DOHH2 (cell line): ENCODE measurements at regions not wholly inside any gene's neighbourhood (a gene's known extent, or its start where the extent isn't known, plus 50 kb on each side); places are given as distances from the start of the nearest gene placed in this dataset.

Experiments
- H3F3A ChIP-seq: fragments of 200-600 bp; sonication (generic), shearing (Covaris generic); 2 replicates; pipeline ENCODE4 v1.6.0; 2016; ENCODE audit warnings: antibody characterized with exemption, mild to moderate bottlenecking; ENCODE audit not compliant: control insufficient read depth, insufficient read depth
- H3K27ac ChIP-seq: fragments of 200-600 bp; sonication (generic); 2 replicates; pipeline ENCODE4 v1.5.1; 2014; ENCODE audit warnings: low read depth, mild to moderate bottlenecking, low read length, moderate library complexity
- H3K27me3 ChIP-seq: fragments of 200-600 bp; sonication (generic); 2 replicates; pipeline ENCODE4 v1.6.1; 2014; ENCODE audit warnings: mild to moderate bottlenecking, low read length, mixed read lengths; ENCODE audit not compliant: control insufficient read depth
- H3K36me3 ChIP-seq: fragments of 200-600 bp; sonication (generic); 2 replicates; pipeline ENCODE4 v1.6.1; 2014; ENCODE audit warnings: mild to moderate bottlenecking, low read length, moderate library complexity, mixed read lengths; ENCODE audit not compliant: control insufficient read depth
- H3K4me1 ChIP-seq: fragments of 200-600 bp; sonication (generic); 2 replicates; pipeline ENCODE4 v1.6.1; 2014; ENCODE audit warnings: mild to moderate bottlenecking, low read length, mixed read lengths; ENCODE audit not compliant: control insufficient read depth
- H3K4me2 ChIP-seq: fragments of 200-600 bp; sonication (generic); 2 replicates; pipeline ENCODE4 v1.6.0; 2014; ENCODE audit warnings: mild to moderate bottlenecking, low read length, moderate library complexity
- H3K4me3 ChIP-seq: fragments of 200-600 bp; sonication (generic); 2 replicates; pipeline ENCODE4 v1.5.1; 2014; ENCODE audit warnings: mild to moderate bottlenecking, low read length, mixed read lengths
- H3K79me2 ChIP-seq: fragments of 200-600 bp; sonication (generic); 2 replicates; pipeline ENCODE4 v1.6.1; 2014; ENCODE audit warnings: mild to moderate bottlenecking, low read length, mixed read lengths; ENCODE audit not compliant: control insufficient read depth
- H3K9me2 ChIP-seq: fragments of 200-600 bp; sonication (generic); replicated peaks from 2 replicates; pipeline ENCODE4 v1.6.1; 2014; ENCODE audit warnings: mild to moderate bottlenecking, low read length, mixed read lengths; ENCODE audit not compliant: control insufficient read depth
- H3K9me3 ChIP-seq: fragments of 200-600 bp; sonication (generic); 2 replicates; pipeline ENCODE4 v1.6.1; 2014; ENCODE audit warnings: antibody characterized with exemption, low read length, mixed read lengths; ENCODE audit not compliant: control insufficient read depth, insufficient read depth
- H4K20me1 ChIP-seq: fragments of 200-600 bp; sonication (generic); 2 replicates; pipeline ENCODE4 v1.6.0; 2014; ENCODE audit warnings: low read depth, mild to moderate bottlenecking, antibody characterized with exemption, low read length, moderate library complexity; ENCODE audit not compliant: control insufficient read depth, insufficient read depth
- EZH2phosphoT487 ChIP-seq: fragments of 200-600 bp; sonication (generic); IDR thresholded peaks from 2 replicates; pipeline ENCODE4 v1.6.1; 2017; ENCODE audit warnings: borderline replicate concordance, mild to moderate bottlenecking, antibody characterized with exemption, low read length, moderate library complexity, mixed read lengths
- TF ChIP-seq, protein P1 (sequence below): fragments of 200-600 bp; sonication (generic); IDR thresholded peaks from one replicate; pipeline ENCODE4 v1.5.1; 2014; ENCODE audit warnings: antibody characterized with exemption, mild to moderate bottlenecking, low read depth, low read length; ENCODE audit not compliant: poor library complexity, severe bottlenecking

GRCh38 chr13:47046706-47047105 lies 149.9 kb upstream of the HTR2A start:
- Histone ChIP-seq H3K9me2 (no peaks in the 10 kb centered on the region), H3K9me3 (no peaks in the 10 kb centered on the region), H3K27me3 (no peaks in the 10 kb centered on the region), H3K36me3 (no peaks in the 10 kb centered on the region), H3F3A (no peaks in the 10 kb centered on the region), H3K4me3 (no peak overlapping the region), H3K4me1 (no peaks in the 10 kb centered on the region), H3K79me2 (no peaks in the 10 kb centered on the region), H4K20me1 (no peaks in the 10 kb centered on the region), H3K4me2 (no peak overlapping the region), H3K27ac (no peak overlapping the region)
- TF ChIP-seq, protein P1, sequence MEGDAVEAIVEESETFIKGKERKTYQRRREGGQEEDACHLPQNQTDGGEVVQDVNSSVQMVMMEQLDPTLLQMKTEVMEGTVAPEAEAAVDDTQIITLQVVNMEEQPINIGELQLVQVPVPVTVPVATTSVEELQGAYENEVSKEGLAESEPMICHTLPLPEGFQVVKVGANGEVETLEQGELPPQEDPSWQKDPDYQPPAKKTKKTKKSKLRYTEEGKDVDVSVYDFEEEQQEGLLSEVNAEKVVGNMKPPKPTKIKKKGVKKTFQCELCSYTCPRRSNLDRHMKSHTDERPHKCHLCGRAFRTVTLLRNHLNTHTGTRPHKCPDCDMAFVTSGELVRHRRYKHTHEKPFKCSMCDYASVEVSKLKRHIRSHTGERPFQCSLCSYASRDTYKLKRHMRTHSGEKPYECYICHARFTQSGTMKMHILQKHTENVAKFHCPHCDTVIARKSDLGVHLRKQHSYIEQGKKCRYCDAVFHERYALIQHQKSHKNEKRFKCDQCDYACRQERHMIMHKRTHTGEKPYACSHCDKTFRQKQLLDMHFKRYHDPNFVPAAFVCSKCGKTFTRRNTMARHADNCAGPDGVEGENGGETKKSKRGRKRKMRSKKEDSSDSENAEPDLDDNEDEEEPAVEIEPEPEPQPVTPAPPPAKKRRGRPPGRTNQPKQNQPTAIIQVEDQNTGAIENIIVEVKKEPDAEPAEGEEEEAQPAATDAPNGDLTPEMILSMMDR = no peak
- no peak for TF ChIP-seq EZH2phosphoT487

DNA sequence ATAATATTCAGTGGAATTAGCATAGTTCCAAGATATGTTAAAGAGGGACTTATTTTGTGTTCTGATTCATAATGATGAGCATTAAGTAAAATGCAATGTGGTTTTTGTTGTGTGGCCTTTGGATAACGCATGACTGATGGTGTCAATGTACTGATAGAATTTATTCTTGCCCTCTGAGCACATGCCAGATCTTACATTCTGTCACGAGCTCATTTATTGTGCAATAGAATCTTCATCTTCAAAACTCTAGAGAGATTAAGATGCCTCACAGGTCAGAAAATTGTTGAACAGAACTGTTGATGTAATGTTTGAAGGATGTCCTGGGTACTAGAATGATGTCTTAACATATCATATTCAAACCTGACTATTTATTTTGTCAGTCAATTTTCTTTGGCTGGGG lies 148.0 kb upstream of the HTR2A start:
- no peak for TF ChIP-seq EZH2phosphoT487
- TF ChIP-seq, protein P1 = no peak
- H3K27ac ChIP-seq = no peak overlapping the region
- no peaks in the 10 kb centered on the region for H3K27me3 ChIP-seq
- H3K79me2 ChIP-seq = no peaks in the 10 kb centered on the region
- H3K4me2 ChIP-seq = no peak overlapping the region
- no peaks in the 10 kb centered on the region for H3K9me2 ChIP-seq
- no peaks in the 10 kb centered on the region for H3K9me3 ChIP-seq
- no peaks in the 10 kb centered on the region for H3K36me3 ChIP-seq
- H3K4me1 ChIP-seq = no peaks in the 10 kb centered on the region
- no peak overlapping the region for H3K4me3 ChIP-seq
- no peaks in the 10 kb centered on the region for H3F3A ChIP-seq
- H4K20me1 ChIP-seq = no peaks in the 10 kb centered on the region

DNA sequence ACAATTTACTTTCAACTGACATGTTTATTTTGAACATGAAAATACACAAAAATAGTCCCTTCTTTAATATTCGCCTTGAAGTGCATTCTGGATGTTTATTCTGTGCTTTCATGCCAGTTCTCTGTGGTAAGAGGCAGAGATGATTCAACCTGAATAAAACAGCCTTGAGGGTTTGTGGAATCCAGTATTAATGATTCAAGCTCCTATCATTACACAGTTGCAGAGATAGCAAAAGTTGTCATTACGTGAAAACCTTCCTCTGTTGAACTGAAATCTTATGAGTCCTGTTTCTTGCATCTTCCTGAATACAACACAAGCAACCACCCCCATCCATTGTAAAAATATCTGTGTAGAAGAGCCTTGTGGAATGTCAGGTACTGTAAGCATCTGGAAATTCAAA lies 142.3 kb upstream of the HTR2A start:
- Histone ChIP-seq H4K20me1 (no peaks in the 10 kb centered on the region), H3K4me1 (no peaks in the 10 kb centered on the region), H3K9me2 (no peaks in the 10 kb centered on the region), H3K27me3 (no peaks in the 10 kb centered on the region), H3K4me2 (no peak overlapping the region), H3K36me3 (no peaks in the 10 kb centered on the region), H3F3A (no peaks in the 10 kb centered on the region), H3K4me3 (no peak overlapping the region), H3K79me2 (no peaks in the 10 kb centered on the region), H3K27ac (no peak overlapping the region), H3K9me3 (no peaks in the 10 kb centered on the region)
- TF ChIP-seq, protein P1 = no peak
- no peak for TF ChIP-seq EZH2phosphoT487

- Histone ChIP-seq H3K4me1 (no peaks in the 10 kb centered on the region), H3K9me3 (no peaks in the 10 kb centered on the region; the same call in 1 of the 2 replicates), H3K4me3 (no peak overlapping the region), H3K27me3 (peaks cover under 1% of the 10 kb centered on the region; the same call in 1 of the 2 replicates), H3K79me2 (no peaks in the 10 kb centered on the region), H3K27ac (no peak overlapping the region), H4K20me1 (no peaks in the 10 kb centered on the region), H3K4me2 (no peak overlapping the region), H3K36me3 (no peaks in the 10 kb centered on the region), H3K9me2 (no peaks in the 10 kb centered on the region), H3F3A (no peaks in the 10 kb centered on the region)
- TF ChIP-seq, protein P1 = no peak
- no peak for TF ChIP-seq EZH2phosphoT487
Measured at GRCh38 chr13:47038188-47038587, 141.3 kb upstream of the HTR2A start.
